GM19025 (cell line): ENCODE measurements at regions not wholly inside any gene's neighbourhood (a gene's known extent, or its start where the extent isn't known, plus 50 kb on each side); places are given as distances from the start of the nearest gene placed in this dataset.

Experiments used
- ATAC-seq: cut with Tn5 transposase; IDR thresholded peaks from one replicate; pipeline ENCODE4 v1.9.1; 2021; ENCODE audit warnings: mild to moderate bottlenecking, low read depth, moderate library complexity; ENCODE audit not compliant: unreplicated experiment

- ATAC-seq, result no peak
Measured at GRCh38 chr3:105157067-105157765, 209.5 kb upstream of the ALCAM start.

GRCh38 chr3:105157766-105158085 lies 209.0 kb upstream of the ALCAM start:
- no peak for ATAC-seq

- ATAC-seq, result no peak
Measured at GRCh38 chr3:105158286-105158685, 208.4 kb upstream of the ALCAM start.

GRCh38 chr3:105162448-105162847 lies 204.3 kb upstream of the ALCAM start:
- no peak for ATAC-seq

- ATAC-seq, result no peak
Measured at GRCh38 chr3:105166893-105167292, 199.8 kb upstream of the ALCAM start.

GRCh38 chr3:105170423-105170822 lies 196.3 kb upstream of the ALCAM start:
- ATAC-seq, result no peak

GRCh38 chr3:105174017-105174615 lies 192.6 kb upstream of the ALCAM start:
- ATAC-seq, result no peak

- no peak for ATAC-seq
Measured at GRCh38 chr3:105177576-105177975, 189.1 kb upstream of the ALCAM start.

GRCh38 chr3:105187344-105187743 lies 179.4 kb upstream of the ALCAM start:
- ATAC-seq, result no peak

- ATAC-seq, result no peak
Measured at GRCh38 chr3:105195260-105195659, 171.4 kb upstream of the ALCAM start.

- ATAC-seq, result no peak
Measured at GRCh38 chr3:105197863-105198262, 168.8 kb upstream of the ALCAM start.

- no peak for ATAC-seq
Measured at GRCh38 chr3:105199217-105199616, 167.5 kb upstream of the ALCAM start.

- ATAC-seq, result no peak
Measured at GRCh38 chr3:105210141-105210540, 156.6 kb upstream of the ALCAM start.

GRCh38 chr3:105214590-105214989 lies 152.1 kb upstream of the ALCAM start:
- ATAC-seq, result no peak

GRCh38 chr3:105222568-105223093 lies 144.1 kb upstream of the ALCAM start:
- ATAC-seq, result no peak

GRCh38 chr3:105223815-105224214 lies 142.9 kb upstream of the ALCAM start:
- ATAC-seq, result no peak

GRCh38 chr3:105228696-105229095 lies 138.0 kb upstream of the ALCAM start:
- no peak for ATAC-seq

GRCh38 chr3:105232553-105232952 lies 134.2 kb upstream of the ALCAM start:
- no peak for ATAC-seq

- no peak for ATAC-seq
Measured at GRCh38 chr3:105233010-105233409, 133.7 kb upstream of the ALCAM start.

- no peak for ATAC-seq
Measured at GRCh38 chr3:105235221-105235620, 131.5 kb upstream of the ALCAM start.

- ATAC-seq, result no peak
Measured at GRCh38 chr3:105235785-105236184, 130.9 kb upstream of the ALCAM start.

- no peak for ATAC-seq
Measured at GRCh38 chr3:105238367-105238766, 128.3 kb upstream of the ALCAM start.
